ENCODE measurements at regions not wholly inside any gene's neighbourhood (a gene's known extent, or its start where the extent isn't known, plus 50 kb on each side); places are given as distances from the start of the nearest gene placed in this dataset.
A peak's percentile ranks its signal among the peaks of the same experiment; 100 is the strongest.
"Not testable (repeated sequence)": the region's sequence is repeated elsewhere in the genome, so short reads cannot be mapped to it uniquely, and the experiment has no call there.

GRCh38 chr18:46214435-46214834, 110.2 kb downstream of the HAUS1 start:
- DNase-seq: no peak
- H3K27me3 Mint-ChIP-seq: no peaks in the 10 kb centered on the region
- peaks cover 27 to 63% of the 10 kb centered on the region in 2 donors for H3K4me1 Mint-ChIP-seq
- H3K27ac Mint-ChIP-seq: no peak overlapping the region
- H3K4me3 Mint-ChIP-seq: peak overlapping the region in 1 of 2 donors; percentile 39
- ATAC-seq (replicated peaks): peak; percentile 83 to 87
- H3K36me3 Mint-ChIP-seq: peaks cover 29 to 32% of the 10 kb centered on the region in 2 donors
- H3K9me3 Mint-ChIP-seq: peaks cover 0 to 1% of the 10 kb centered on the region in 2 donors

- H3K36me3 Mint-ChIP-seq: peaks cover 28 to 31% of the 10 kb centered on the region in 2 donors
- H3K4me1 Mint-ChIP-seq: peaks cover 19 to 54% of the 10 kb centered on the region in 2 donors
- H3K27ac Mint-ChIP-seq: no peak overlapping the region
- no peak overlapping the region for H3K4me3 Mint-ChIP-seq
- ATAC-seq (replicated peaks) (no peak), DNase-seq (no peak)
- H3K9me3 Mint-ChIP-seq: no peaks in the 10 kb centered on the region
- no peaks in the 10 kb centered on the region for H3K27me3 Mint-ChIP-seq
Observed at GRCh38 chr18:46215902-46216723, 111.9 kb downstream of the HAUS1 start.

- peaks cover 26 to 35% of the 10 kb centered on the region in 2 donors for H3K36me3 Mint-ChIP-seq
- DNase-seq (no peak), ATAC-seq (replicated peaks) (no peak)
- no peak overlapping the region for H3K27ac Mint-ChIP-seq
- no peaks in the 10 kb centered on the region for H3K9me3 Mint-ChIP-seq
- H3K4me3 Mint-ChIP-seq: no peak overlapping the region
- peaks cover 20 to 62% of the 10 kb centered on the region in 2 donors for H3K4me1 Mint-ChIP-seq
- H3K27me3 Mint-ChIP-seq: no peaks in the 10 kb centered on the region
Observed at GRCh38 chr18:46220116-46220515, 115.9 kb downstream of the HAUS1 start.

- H3K27ac Mint-ChIP-seq: no peak overlapping the region
- no peaks in the 10 kb centered on the region for H3K27me3 Mint-ChIP-seq
- H3K9me3 Mint-ChIP-seq: no peaks in the 10 kb centered on the region
- H3K4me1 Mint-ChIP-seq: peaks cover 14 to 59% of the 10 kb centered on the region in 2 donors
- H3K36me3 Mint-ChIP-seq: peaks cover 13 to 27% of the 10 kb centered on the region in 2 donors
- no peak overlapping the region for H3K4me3 Mint-ChIP-seq
- ATAC-seq (replicated peaks) (no peak), DNase-seq (no peak)
Observed at GRCh38 chr18:46222093-46222492, 117.9 kb downstream of the HAUS1 start.

GRCh38 chr18:46222710-46223360, 118.7 kb downstream of the HAUS1 start:
- no peak for DNase-seq
- no peaks in the 10 kb centered on the region for H3K27me3 Mint-ChIP-seq
- no peak overlapping the region for H3K4me3 Mint-ChIP-seq
- H3K4me1 Mint-ChIP-seq: peaks cover 12 to 61% of the 10 kb centered on the region in 2 donors
- peak in 1 of 2 donors; percentile 46 for ATAC-seq (replicated peaks)
- H3K9me3 Mint-ChIP-seq: no peaks in the 10 kb centered on the region
- peaks cover 11 to 26% of the 10 kb centered on the region in 2 donors for H3K36me3 Mint-ChIP-seq
- no peak overlapping the region for H3K27ac Mint-ChIP-seq

GRCh38 chr18:46224181-46224775, 120.1 kb downstream of the HAUS1 start:
- H3K4me3 Mint-ChIP-seq: no peak overlapping the region
- H3K9me3 Mint-ChIP-seq: no peaks in the 10 kb centered on the region
- H3K36me3 Mint-ChIP-seq: peaks cover 5 to 14% of the 10 kb centered on the region in 2 donors
- no peaks in the 10 kb centered on the region for H3K27me3 Mint-ChIP-seq
- DNase-seq (no peak), ATAC-seq (replicated peaks) (no peak)
- no peak overlapping the region for H3K27ac Mint-ChIP-seq
- H3K4me1 Mint-ChIP-seq: peaks cover 12 to 51% of the 10 kb centered on the region in 2 donors

GRCh38 chr18:46226461-46226860, 122.3 kb downstream of the HAUS1 start:
- peaks cover 0 to 6% of the 10 kb centered on the region in 2 donors for H3K36me3 Mint-ChIP-seq
- no peaks in the 10 kb centered on the region for H3K9me3 Mint-ChIP-seq
- H3K4me1 Mint-ChIP-seq: peaks cover 11 to 42% of the 10 kb centered on the region in 2 donors
- no peak for DNase-seq
- no peak overlapping the region for H3K27ac Mint-ChIP-seq
- H3K27me3 Mint-ChIP-seq: no peaks in the 10 kb centered on the region
- ATAC-seq (replicated peaks): no peak
- no peak overlapping the region for H3K4me3 Mint-ChIP-seq

GRCh38 chr18:46229641-46230040, 125.5 kb downstream of the HAUS1 start:
- not testable (repeated sequence) for ATAC-seq (replicated peaks); H3K36me3 Mint-ChIP-seq; H3K27me3 Mint-ChIP-seq; H3K9me3 Mint-ChIP-seq; DNase-seq; H3K4me3 Mint-ChIP-seq
- peaks cover 4 to 20% of the 10 kb centered on the region in 2 donors for H3K4me1 Mint-ChIP-seq
- H3K27ac Mint-ChIP-seq: peak overlapping the region; percentile 25

GRCh38 chr18:46236156-46236555, 132.0 kb downstream of the HAUS1 start:
- ATAC-seq (replicated peaks) (no peak), DNase-seq (no peak)
- no peak overlapping the region for H3K27ac Mint-ChIP-seq
- peaks cover 5 to 20% of the 10 kb centered on the region in 2 donors for H3K36me3 Mint-ChIP-seq
- H3K4me1 Mint-ChIP-seq: peaks cover 11 to 26% of the 10 kb centered on the region in 2 donors
- no peaks in the 10 kb centered on the region for H3K27me3 Mint-ChIP-seq
- no peak overlapping the region for H3K4me3 Mint-ChIP-seq
- H3K9me3 Mint-ChIP-seq: no peaks in the 10 kb centered on the region

GRCh38 chr18:46237891-46238290, 133.7 kb downstream of the HAUS1 start:
- Mint-ChIP-seq H3K4me1 (peaks cover 11 to 26% of the 10 kb centered on the region in 2 donors), H3K27ac (no peak overlapping the region), H3K27me3 (no peaks in the 10 kb centered on the region), H3K9me3 (no peaks in the 10 kb centered on the region), H3K4me3 (no peak overlapping the region), H3K36me3 (peaks cover 5 to 20% of the 10 kb centered on the region in 2 donors)
- ATAC-seq (replicated peaks): no peak
- DNase-seq: no peak

- H3K4me1 Mint-ChIP-seq: peaks cover 10 to 23% of the 10 kb centered on the region in 2 donors
- DNase-seq (no peak), ATAC-seq (replicated peaks) (no peak)
- peaks cover 5 to 19% of the 10 kb centered on the region in 2 donors for H3K36me3 Mint-ChIP-seq
- no peak overlapping the region for H3K4me3 Mint-ChIP-seq
- H3K27ac Mint-ChIP-seq: peak overlapping the region; percentile 33
- H3K9me3 Mint-ChIP-seq: no peaks in the 10 kb centered on the region
- H3K27me3 Mint-ChIP-seq: no peaks in the 10 kb centered on the region
Observed at GRCh38 chr18:46239549-46239948, 135.4 kb downstream of the HAUS1 start.

- H3K4me3 Mint-ChIP-seq: no peak overlapping the region
- H3K27me3 Mint-ChIP-seq: no peaks in the 10 kb centered on the region
- no peak overlapping the region for H3K27ac Mint-ChIP-seq
- no peaks in the 10 kb centered on the region for H3K9me3 Mint-ChIP-seq
- DNase-seq (no peak), ATAC-seq (replicated peaks) (no peak)
- H3K4me1 Mint-ChIP-seq: peaks cover 7 to 18% of the 10 kb centered on the region in 2 donors
- H3K36me3 Mint-ChIP-seq: peaks cover 5 to 16% of the 10 kb centered on the region in 2 donors
Observed at GRCh38 chr18:46239998-46240397, 135.8 kb downstream of the HAUS1 start.

- not testable (repeated sequence) for DNase-seq; H3K27ac Mint-ChIP-seq; H3K4me3 Mint-ChIP-seq; H3K9me3 Mint-ChIP-seq; ATAC-seq (replicated peaks); H3K27me3 Mint-ChIP-seq
- Mint-ChIP-seq H3K36me3 (peaks cover 2 to 16% of the 10 kb centered on the region in 2 donors), H3K4me1 (peaks cover 8 to 21% of the 10 kb centered on the region in 2 donors)
Observed at GRCh38 chr18:46241393-46241792, 137.2 kb downstream of the HAUS1 start.

GRCh38 chr18:46242183-46242582, 138.0 kb downstream of the HAUS1 start:
- ATAC-seq (replicated peaks): no peak
- no peak overlapping the region for H3K4me3 Mint-ChIP-seq
- no peak for DNase-seq
- no peaks in the 10 kb centered on the region for H3K9me3 Mint-ChIP-seq
- no peak overlapping the region for H3K27ac Mint-ChIP-seq
- H3K36me3 Mint-ChIP-seq: peaks cover 2 to 14% of the 10 kb centered on the region in 2 donors
- peaks cover 8 to 22% of the 10 kb centered on the region in 2 donors for H3K4me1 Mint-ChIP-seq
- H3K27me3 Mint-ChIP-seq: no peaks in the 10 kb centered on the region
